HCT116 (cell line): ENCODE measurements at regions not wholly inside any gene's neighbourhood (a gene's known extent, or its start where the extent isn't known, plus 50 kb on each side); places are given as distances from the start of the nearest gene placed in this dataset.

Experiments used
- ATAC-seq: fragments of 200-7000 bp; cut with Tn5 transposase; 2 replicates; pipeline ENCODE4 v1.9.1; 2020; ENCODE audit warnings: mild to moderate bottlenecking, moderate library complexity
- BruUV-seq: library from RNA; stranded (reverse); fragments of 400-500 nt; replicated peaks from 2 replicates; lab custom pipeline; 2021; lab: Mats Ljungman, UMichigan
- CTCF ChIA-PET: fragments of 300-600 bp; sonication (Branson Sonifier 250); formaldehyde crosslinking; loops from one replicate; lab custom pipeline; 2021; ENCODE audit warnings: antibody characterized with exemption; lab: Charles Lee
- POLR2A ChIA-PET: fragments of 300-600, 350-600 bp; sonication (Branson Sonifier 250); formaldehyde crosslinking; loops from one replicate; lab custom pipeline; 2021; ENCODE audit warnings: antibody characterized with exemption; lab: Charles Lee
- RAD21 ChIA-PET, 2 experiments: fragments of 300-600 bp; sonication (Branson Sonifier 250); formaldehyde crosslinking; loops; one replicate each; lab custom pipeline; 2023; ENCODE audit warnings: low total read pairs in 2 of 2; ENCODE audit not compliant: uncharacterized antibody in 2 of 2, unreplicated experiment in 2 of 2, low non-redundant PET in 1 of 2; lab: Charles Lee
- DNase-seq: peaks from one replicate; pipeline ENCODE4 v3.0.0-alpha.2; 2010; ENCODE audit warnings: low read depth, low spot score
- H2AFZ ChIP-seq: fragments of 200-600 bp; shearing (Covaris generic), sonication (generic); 2 replicates; pipeline ENCODE4 v1.6.1; 2017; ENCODE audit warnings: low read depth, mixed run types, mixed read lengths, antibody characterized with exemption, low read length; ENCODE audit not compliant: poor library complexity, severe bottlenecking
- H3K27ac ChIP-seq: 2 replicates; pipeline ENCODE4 v1.5.1; 2012; ENCODE audit warnings: low read depth, low read length
- H3K27me3 ChIP-seq: fragments of 200-600 bp; sonication (generic); 2 replicates; pipeline ENCODE4 v1.6.1; 2016; ENCODE audit warnings: mixed run types, low read length, mixed read lengths; ENCODE audit not compliant: insufficient read depth
- H3K36me3 ChIP-seq, 2 experiments: fragments of 200-500 bp in 1 of 2; fragments of 200-600 bp in 1 of 2; sonication (Bioruptor generic) in 1 of 2; sonication (generic) in 1 of 2; 2 replicates each; pipeline versions ENCODE4 v1.5.1 to v1.6.1; 2014 to 2016; ENCODE audit warnings: low read length in 2 of 2, inconsistent platforms in 1 of 2, mixed read lengths in 1 of 2, mixed run types in 1 of 2; ENCODE audit not compliant: insufficient read depth in 2 of 2, control insufficient read depth in 1 of 2
- H3K4me1 ChIP-seq, 2 experiments: fragments of 200-600 bp in 1 of 2; sonication (generic) in 1 of 2; 2 replicates each; pipeline versions ENCODE4 v1.5.1 to v1.6.1; 2012 to 2017; ENCODE audit warnings: low read length in 2 of 2, inconsistent platforms in 1 of 2, mild to moderate bottlenecking in 1 of 2, mixed read lengths in 1 of 2, mixed run types in 1 of 2, moderate library complexity in 1 of 2; ENCODE audit not compliant: insufficient read depth in 2 of 2, control insufficient read depth in 1 of 2
- H3K4me2 ChIP-seq: fragments of 200-600 bp; sonication (generic); 2 replicates; pipeline ENCODE4 v1.6.1; 2017; ENCODE audit warnings: mixed run types, low read length, mixed read lengths
- H3K4me3 ChIP-seq, 2 experiments: fragments of 200-600 bp in 1 of 2; sonication (generic) in 1 of 2; replicated peaks in 1 of 2; 2 replicates each; pipeline ENCODE4 v1.5.1; 2011 to 2016; ENCODE audit warnings: low read length in 2 of 2, control low read depth in 1 of 2, low read depth in 1 of 2, mild to moderate bottlenecking in 1 of 2, mixed read lengths in 1 of 2, mixed run types in 1 of 2
- H3K79me2 ChIP-seq: fragments of 200-600 bp; sonication (generic); 2 replicates; pipeline ENCODE4 v1.6.1; 2017; ENCODE audit warnings: mild to moderate bottlenecking, mixed run types, low read length, moderate library complexity, mixed read lengths; ENCODE audit not compliant: insufficient read depth
- H3K9ac ChIP-seq: fragments of 200-600 bp; sonication (generic); 2 replicates; pipeline ENCODE4 v1.6.1; 2016; ENCODE audit warnings: low read length, mixed read lengths
- H3K9me2 ChIP-seq: fragments of 200-600 bp; sonication (generic), shearing (Covaris generic); 2 replicates; pipeline ENCODE4 v1.6.1; 2017; ENCODE audit warnings: mixed run types, mild to moderate bottlenecking, moderate library complexity; ENCODE audit not compliant: insufficient read depth
- H3K9me3 ChIP-seq, 2 experiments: fragments of 200-500 bp in 1 of 2; fragments of 200-600 bp in 1 of 2; sonication (Bioruptor generic) in 1 of 2; sonication (generic) in 1 of 2; 2 replicates each; pipeline ENCODE4 v1.6.1; 2014 to 2017; ENCODE audit warnings: low read length in 2 of 2, mixed read lengths in 2 of 2, inconsistent platforms in 1 of 2, low read depth in 1 of 2, mild to moderate bottlenecking in 1 of 2, mixed run types in 1 of 2, moderate library complexity in 1 of 2; ENCODE audit not compliant: control insufficient read depth in 1 of 2, insufficient read depth in 1 of 2
- H4K20me1 ChIP-seq: fragments of 200-600 bp; sonication (generic), shearing (Covaris generic); 2 replicates; pipeline ENCODE4 v1.6.1; 2017; ENCODE audit warnings: mixed run types, mild to moderate bottlenecking, moderate library complexity; ENCODE audit not compliant: insufficient read depth
- ATF3 ChIP-seq: IDR thresholded peaks from 2 replicates; pipeline ENCODE4 v1.6.1; 2012
- CBX3 ChIP-seq: IDR thresholded peaks from 2 replicates; pipeline ENCODE4 v1.6.1; 2012; ENCODE audit warnings: low read depth
- CEBPB ChIP-seq: IDR thresholded peaks from 2 replicates; pipeline ENCODE4 v1.6.1; 2012; ENCODE audit warnings: low read depth
- CTCF ChIP-seq, 3 experiments: fragments of 200-600 bp in 1 of 3; sonication (generic) in 1 of 3; IDR thresholded peaks in 2 of 3; conservative IDR thresholded peaks in 1 of 3; 2 replicates each; pipeline ENCODE4 v1.5.1; 2012 to 2017; ENCODE audit warnings: low read depth in 2 of 3, low read length in 2 of 3, antibody characterized with exemption in 1 of 3, borderline replicate concordance in 1 of 3, control low read depth in 1 of 3, mild to moderate bottlenecking in 1 of 3, mixed read lengths in 1 of 3, mixed run types in 1 of 3, moderate library complexity in 1 of 3; ENCODE audit not compliant: insufficient read depth in 1 of 3
- EGR1 ChIP-seq: IDR thresholded peaks from 2 replicates; pipeline ENCODE4 v1.6.1; 2012; ENCODE audit warnings: low read depth
- ELF1 ChIP-seq: IDR thresholded peaks from 2 replicates; pipeline ENCODE4 v1.6.1; 2012; ENCODE audit warnings: low read depth, borderline replicate concordance
- EZH2 ChIP-seq: fragments of 200-600 bp; sonication (generic); IDR thresholded peaks from 2 replicates; pipeline ENCODE4 v1.6.1; 2017; ENCODE audit warnings: antibody characterized with exemption, mixed run types
- EZH2phosphoT487 ChIP-seq: fragments of 200-600 bp; IDR thresholded peaks from 2 replicates; pipeline ENCODE4 v1.6.1; 2018; ENCODE audit warnings: antibody characterized with exemption, borderline replicate concordance
- FOSL1 ChIP-seq: IDR thresholded peaks from 2 replicates; pipeline ENCODE4 v1.6.1; 2012; ENCODE audit warnings: low read depth
- JUND ChIP-seq: IDR thresholded peaks from 2 replicates; pipeline ENCODE4 v1.6.1; 2012
- RAD21 ChIP-seq: IDR thresholded peaks from 2 replicates; pipeline ENCODE4 v1.6.1; 2012; ENCODE audit warnings: low read depth, mild to moderate bottlenecking
- SP1 ChIP-seq: IDR thresholded peaks from 2 replicates; pipeline ENCODE4 v1.6.1; 2012; ENCODE audit warnings: low read depth
- SRF ChIP-seq: IDR thresholded peaks from 2 replicates; pipeline ENCODE4 v1.6.1; 2012; ENCODE audit warnings: low read depth
- TCF7L2 ChIP-seq: IDR thresholded peaks from 2 replicates; pipeline ENCODE4 v1.7.0; 2011; ENCODE audit warnings: borderline replicate concordance, inconsistent platforms; ENCODE audit not compliant: insufficient read depth, insufficient read length; ENCODE audit errors: extremely low read depth
- ZBTB33 ChIP-seq: IDR thresholded peaks from 2 replicates; pipeline ENCODE4 v1.6.1; 2011; ENCODE audit warnings: mild to moderate bottlenecking, low read length, moderate library complexity; ENCODE audit not compliant: insufficient replicate concordance; ENCODE audit errors: extremely low read depth
- ZFX ChIP-seq: fragments of 450-650 bp; IDR thresholded peaks from 2 replicates; pipeline ENCODE4 v1.6.1; 2017
- intact Hi-C: fragments of 100-400 bp; cut with micrococcal nuclease; formaldehyde crosslinking; loops from 2 replicates; pipeline ENCODE4 v1.10.0; 2022
- TF ChIP-seq, protein P1 (sequence below): IDR thresholded peaks from 2 replicates; pipeline ENCODE4 v1.6.1; 2012
- TF ChIP-seq, protein P2 (sequence below): IDR thresholded peaks from 2 replicates; pipeline ENCODE4 v1.6.1; 2012; ENCODE audit warnings: low read depth

DNA sequence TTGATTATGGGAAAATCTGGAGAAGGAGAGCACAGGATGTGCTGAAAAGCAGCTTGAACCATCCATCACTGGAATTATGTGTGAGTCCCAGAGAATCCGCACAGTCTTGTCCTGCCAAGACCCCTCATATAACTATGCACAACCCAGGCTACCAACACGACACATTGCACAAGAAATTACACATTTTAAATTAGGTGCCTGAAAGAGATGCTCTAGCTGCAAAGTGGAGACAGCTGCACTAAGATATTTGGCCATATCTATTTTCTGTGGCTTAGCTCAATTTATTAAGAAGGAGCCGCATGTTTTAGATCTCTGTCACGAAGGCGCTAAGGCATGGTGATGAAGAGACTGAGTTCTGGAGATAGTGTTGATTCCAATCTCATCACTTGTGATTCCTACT lies 1308.4 kb downstream of the CDH8 start:
- peaks cover 9 to 23% of the 10 kb centered on the region in 2 experiments; a peak in 3 of 4 replicates for H3K9me3 ChIP-seq
- no peak for ATAC-seq
- intact Hi-C loops = no loop called here
- H3K9ac ChIP-seq = no peak overlapping the region
- no peak overlapping the region for H2AFZ ChIP-seq
- H3K27ac ChIP-seq = no peak overlapping the region
- no peaks in the 10 kb centered on the region for H3K27me3 ChIP-seq
- no peak overlapping the region for H3K4me2 ChIP-seq
- no peak overlapping the region for H3K4me3 ChIP-seq
- ChIA-PET CTCF (no interaction called here), POLR2A (no interaction called here), RAD21 (no interaction called here)
- no peaks in the 10 kb centered on the region for H3K9me2 ChIP-seq
- no peaks in the 10 kb centered on the region for H3K4me1 ChIP-seq
- H3K36me3 ChIP-seq = no peaks in the 10 kb centered on the region
- BruUV-seq = no TSS peak
- no peaks in the 10 kb centered on the region for H3K79me2 ChIP-seq
- no peaks in the 10 kb centered on the region for H4K20me1 ChIP-seq
- DNase-seq = no peak
- TF ChIP-seq CBX3 = no peak
- TF ChIP-seq SRF = no peak
- TF ChIP-seq CTCF (IDR thresholded peaks at IDR 0.05 in 2 of 3, conservative IDR thresholded peaks at IDR 0.05 in 1 of 3; ENCODE audit: borderline replicate concordance in 1 of 3, insufficient read depth in 1 of 3, low read depth in 2 of 3, low read length in 2 of 3) = no peak
- TF ChIP-seq SP1 = no peak
- no peak for TF ChIP-seq EGR1
- TF ChIP-seq ZBTB33 = no peak
- no peak for TF ChIP-seq EZH2phosphoT487
- TF ChIP-seq ZFX = no peak
- no peak for TF ChIP-seq CEBPB
- no peak for TF ChIP-seq ATF3
- TF ChIP-seq TCF7L2 = no peak
- TF ChIP-seq, protein P1, sequence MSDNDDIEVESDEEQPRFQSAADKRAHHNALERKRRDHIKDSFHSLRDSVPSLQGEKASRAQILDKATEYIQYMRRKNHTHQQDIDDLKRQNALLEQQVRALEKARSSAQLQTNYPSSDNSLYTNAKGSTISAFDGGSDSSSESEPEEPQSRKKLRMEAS = no peak
- TF ChIP-seq FOSL1 = no peak
- TF ChIP-seq, protein P2, sequence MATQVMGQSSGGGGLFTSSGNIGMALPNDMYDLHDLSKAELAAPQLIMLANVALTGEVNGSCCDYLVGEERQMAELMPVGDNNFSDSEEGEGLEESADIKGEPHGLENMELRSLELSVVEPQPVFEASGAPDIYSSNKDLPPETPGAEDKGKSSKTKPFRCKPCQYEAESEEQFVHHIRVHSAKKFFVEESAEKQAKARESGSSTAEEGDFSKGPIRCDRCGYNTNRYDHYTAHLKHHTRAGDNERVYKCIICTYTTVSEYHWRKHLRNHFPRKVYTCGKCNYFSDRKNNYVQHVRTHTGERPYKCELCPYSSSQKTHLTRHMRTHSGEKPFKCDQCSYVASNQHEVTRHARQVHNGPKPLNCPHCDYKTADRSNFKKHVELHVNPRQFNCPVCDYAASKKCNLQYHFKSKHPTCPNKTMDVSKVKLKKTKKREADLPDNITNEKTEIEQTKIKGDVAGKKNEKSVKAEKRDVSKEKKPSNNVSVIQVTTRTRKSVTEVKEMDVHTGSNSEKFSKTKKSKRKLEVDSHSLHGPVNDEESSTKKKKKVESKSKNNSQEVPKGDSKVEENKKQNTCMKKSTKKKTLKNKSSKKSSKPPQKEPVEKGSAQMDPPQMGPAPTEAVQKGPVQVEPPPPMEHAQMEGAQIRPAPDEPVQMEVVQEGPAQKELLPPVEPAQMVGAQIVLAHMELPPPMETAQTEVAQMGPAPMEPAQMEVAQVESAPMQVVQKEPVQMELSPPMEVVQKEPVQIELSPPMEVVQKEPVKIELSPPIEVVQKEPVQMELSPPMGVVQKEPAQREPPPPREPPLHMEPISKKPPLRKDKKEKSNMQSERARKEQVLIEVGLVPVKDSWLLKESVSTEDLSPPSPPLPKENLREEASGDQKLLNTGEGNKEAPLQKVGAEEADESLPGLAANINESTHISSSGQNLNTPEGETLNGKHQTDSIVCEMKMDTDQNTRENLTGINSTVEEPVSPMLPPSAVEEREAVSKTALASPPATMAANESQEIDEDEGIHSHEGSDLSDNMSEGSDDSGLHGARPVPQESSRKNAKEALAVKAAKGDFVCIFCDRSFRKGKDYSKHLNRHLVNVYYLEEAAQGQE = no peak
- no peak for TF ChIP-seq RAD21
- no peak for TF ChIP-seq EZH2
- TF ChIP-seq ELF1 = no peak
- no peak for TF ChIP-seq JUND
